Duodenal mucosa (tissue), 2 donors: ENCODE measurements at regions not wholly inside any gene's neighbourhood (a gene's known extent, or its start where the extent isn't known, plus 50 kb on each side); places are given as distances from the start of the nearest gene placed in this dataset.

ENCODE experiments used
- H3K27ac ChIP-seq: one replicate; pipeline ENCODE4 v1.7.0; 2013; ENCODE audit warnings: low read depth, low read length
- H3K27me3 ChIP-seq, 2 donors: one replicate each; pipeline ENCODE4 v1.7.0; 2013; ENCODE audit warnings: low read length in 2 of 2, control low read depth in 1 of 2; ENCODE audit not compliant: insufficient read depth in 2 of 2, control insufficient read depth in 1 of 2
- H3K36me3 ChIP-seq, 2 donors: one replicate each; pipeline ENCODE4 v1.7.0; 2013; ENCODE audit warnings: low read length in 2 of 2, control low read depth in 1 of 2; ENCODE audit not compliant: insufficient read depth in 2 of 2, control insufficient read depth in 1 of 2
- H3K4me1 ChIP-seq, 2 donors: one replicate each; pipeline ENCODE4 v1.7.0; 2013; ENCODE audit warnings: low read length in 2 of 2, control low read depth in 1 of 2; ENCODE audit not compliant: insufficient read depth in 2 of 2, control insufficient read depth in 1 of 2
- H3K4me3 ChIP-seq, 2 donors: one replicate each; pipeline ENCODE4 v1.7.0; 2013; ENCODE audit warnings: low read length in 2 of 2, low read depth in 1 of 2
- H3K9ac ChIP-seq, 2 donors: one replicate each; pipeline ENCODE4 v1.7.0; 2013; ENCODE audit warnings: low read length in 2 of 2, low read depth in 1 of 2
- H3K9me3 ChIP-seq, 2 donors: one replicate each; pipeline ENCODE4 v1.7.0; 2013; ENCODE audit warnings: low read length in 2 of 2, control low read depth in 1 of 2; ENCODE audit not compliant: control insufficient read depth in 1 of 2

DNA sequence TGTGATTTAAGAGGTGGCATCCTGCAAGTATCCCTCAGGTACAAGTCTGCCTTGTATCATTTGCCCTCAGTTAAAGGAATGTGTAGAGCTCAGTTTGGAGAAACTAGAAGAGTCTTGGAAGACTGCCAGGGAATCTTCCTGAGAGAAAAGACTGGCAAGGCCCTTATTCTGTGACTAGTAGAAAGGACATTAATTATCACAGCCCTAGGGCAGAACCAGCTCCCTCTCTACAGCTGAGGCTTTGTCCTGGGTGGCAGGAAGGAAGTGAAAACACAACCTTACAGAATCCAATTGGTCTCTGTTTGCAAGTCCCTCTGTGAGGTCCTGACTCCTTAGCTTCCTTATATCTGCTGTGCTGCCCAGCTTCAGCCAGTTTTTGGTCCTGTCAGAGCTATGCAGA lies 385.9 kb upstream of the CYRIA start:
- Histone ChIP-seq H3K9me3 (no peaks in the 10 kb centered on the region), H3K36me3 (no peaks in the 10 kb centered on the region), H3K27ac (no peak overlapping the region), H3K9ac (no peak overlapping the region), H3K27me3 (no peaks in the 10 kb centered on the region), H3K4me1 (no peaks in the 10 kb centered on the region), H3K4me3 (no peak overlapping the region)

GRCh38 chr2:17043173-17043572 lies 377.5 kb upstream of the CYRIA start:
- no peak overlapping the region for H3K4me3 ChIP-seq

DNA sequence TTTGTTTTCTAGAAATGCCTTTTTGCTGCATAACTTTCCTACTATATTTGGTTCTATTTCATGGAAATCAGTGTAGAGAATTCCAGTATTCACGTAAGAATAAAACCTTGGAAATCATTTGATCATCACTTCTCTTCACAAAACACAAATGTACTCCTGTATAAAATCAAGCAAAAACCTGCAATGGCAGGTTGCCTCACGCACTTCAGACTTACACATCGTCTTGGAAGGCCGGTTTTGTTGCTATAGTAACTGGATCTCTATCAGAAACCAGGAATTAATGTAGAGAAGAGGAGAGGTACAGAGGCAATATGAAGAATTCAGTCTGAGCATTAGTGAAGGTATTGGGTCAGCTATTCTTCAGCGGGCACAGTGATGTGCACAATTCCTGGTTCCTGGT lies 370.7 kb upstream of the CYRIA start:
- H3K27me3 ChIP-seq = no peaks in the 10 kb centered on the region
- no peaks in the 10 kb centered on the region for H3K4me1 ChIP-seq
- H3K9me3 ChIP-seq = no peaks in the 10 kb centered on the region

More at GRCh38 chr2:17043173-17043572, 377.5 kb upstream of the CYRIA start:
- H3K36me3 ChIP-seq = no peaks in the 10 kb centered on the region
- no peaks in the 10 kb centered on the region for H3K27me3 ChIP-seq
- no peak overlapping the region for H3K27ac ChIP-seq
- H3K9ac ChIP-seq = no peak overlapping the region
- no peaks in the 10 kb centered on the region for H3K4me1 ChIP-seq
- no peaks in the 10 kb centered on the region for H3K9me3 ChIP-seq

GRCh38 chr2:17035010-17035409 lies 369.4 kb upstream of the CYRIA start:
- H3K4me3 ChIP-seq = no peak overlapping the region
- H3K36me3 ChIP-seq = no peaks in the 10 kb centered on the region
- H3K9me3 ChIP-seq = no peaks in the 10 kb centered on the region
- H3K27ac ChIP-seq = no peak overlapping the region
- no peaks in the 10 kb centered on the region for H3K4me1 ChIP-seq
- no peaks in the 10 kb centered on the region for H3K27me3 ChIP-seq
- no peak overlapping the region for H3K9ac ChIP-seq

More for the DNA sequence above, 370.7 kb upstream of the CYRIA start:
- H3K4me3 ChIP-seq = no peak overlapping the region
- no peaks in the 10 kb centered on the region for H3K36me3 ChIP-seq
- no peak overlapping the region for H3K27ac ChIP-seq
- no peak overlapping the region for H3K9ac ChIP-seq

GRCh38 chr2:17030047-17030446 lies 364.4 kb upstream of the CYRIA start:
- Histone ChIP-seq H3K4me1 (no peaks in the 10 kb centered on the region), H3K4me3 (no peak overlapping the region), H3K27ac (no peak overlapping the region), H3K36me3 (no peaks in the 10 kb centered on the region), H3K9ac (no peak overlapping the region), H3K9me3 (no peaks in the 10 kb centered on the region), H3K27me3 (no peaks in the 10 kb centered on the region)

GRCh38 chr2:17012297-17012696 lies 346.7 kb upstream of the CYRIA start:
- no peaks in the 10 kb centered on the region for H3K36me3 ChIP-seq
- H3K4me1 ChIP-seq = no peaks in the 10 kb centered on the region
- no peaks in the 10 kb centered on the region for H3K27me3 ChIP-seq
- no peak overlapping the region for H3K4me3 ChIP-seq
- H3K27ac ChIP-seq = no peak overlapping the region
- H3K9me3 ChIP-seq = no peaks in the 10 kb centered on the region
- no peak overlapping the region for H3K9ac ChIP-seq

DNA sequence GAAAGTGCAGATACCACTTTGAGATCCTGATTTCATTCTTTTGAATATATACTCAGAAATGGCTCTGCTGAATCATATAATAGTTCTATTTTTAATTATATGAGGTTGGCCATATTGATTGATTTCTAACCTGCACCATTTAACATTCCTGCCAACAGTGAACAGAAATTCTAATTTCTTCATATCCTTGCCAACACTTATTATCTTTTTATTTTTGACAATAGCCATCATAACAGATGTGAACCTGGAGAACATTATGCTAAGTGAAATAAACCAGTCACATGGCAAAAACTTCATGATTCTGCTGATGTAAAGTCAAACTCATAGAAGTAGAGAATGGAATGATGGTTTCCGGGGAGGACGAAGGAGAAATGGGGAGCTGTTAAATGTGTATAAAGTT lies 344.5 kb upstream of the CYRIA start:
- H3K36me3 ChIP-seq = no peaks in the 10 kb centered on the region
- no peak overlapping the region for H3K27ac ChIP-seq
- no peak overlapping the region for H3K4me3 ChIP-seq
- H3K9me3 ChIP-seq = no peaks in the 10 kb centered on the region
- H3K27me3 ChIP-seq = no peaks in the 10 kb centered on the region
- no peaks in the 10 kb centered on the region for H3K4me1 ChIP-seq
- no peak overlapping the region for H3K9ac ChIP-seq

DNA sequence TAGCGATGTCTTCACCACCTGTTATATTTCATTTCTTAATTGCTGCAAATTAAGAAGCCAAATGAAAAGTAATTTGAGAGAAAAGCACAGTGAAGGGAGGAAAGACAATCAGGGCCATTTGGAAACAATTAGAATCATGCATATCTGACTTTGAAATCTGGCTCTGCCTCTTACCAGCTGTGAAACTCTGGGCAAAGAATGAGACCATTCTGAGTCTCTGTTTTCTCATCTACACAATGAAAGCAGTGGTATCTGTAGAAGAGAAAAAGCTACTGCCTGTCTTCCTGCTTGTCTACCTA lies 334.5 kb upstream of the CYRIA start:
- Histone ChIP-seq H3K27me3 (no peaks in the 10 kb centered on the region), H3K27ac (no peak overlapping the region), H3K4me1 (no peaks in the 10 kb centered on the region), H3K4me3 (no peak overlapping the region), H3K9ac (no peak overlapping the region), H3K36me3 (no peaks in the 10 kb centered on the region), H3K9me3 (no peaks in the 10 kb centered on the region)

- Histone ChIP-seq H3K4me3 (no peak overlapping the region), H3K27me3 (no peaks in the 10 kb centered on the region), H3K9me3 (no peaks in the 10 kb centered on the region), H3K4me1 (no peaks in the 10 kb centered on the region), H3K36me3 (no peaks in the 10 kb centered on the region), H3K27ac (no peak overlapping the region), H3K9ac (no peak overlapping the region)
Observed at GRCh38 chr2:16999347-17000183, 333.9 kb upstream of the CYRIA start.

DNA sequence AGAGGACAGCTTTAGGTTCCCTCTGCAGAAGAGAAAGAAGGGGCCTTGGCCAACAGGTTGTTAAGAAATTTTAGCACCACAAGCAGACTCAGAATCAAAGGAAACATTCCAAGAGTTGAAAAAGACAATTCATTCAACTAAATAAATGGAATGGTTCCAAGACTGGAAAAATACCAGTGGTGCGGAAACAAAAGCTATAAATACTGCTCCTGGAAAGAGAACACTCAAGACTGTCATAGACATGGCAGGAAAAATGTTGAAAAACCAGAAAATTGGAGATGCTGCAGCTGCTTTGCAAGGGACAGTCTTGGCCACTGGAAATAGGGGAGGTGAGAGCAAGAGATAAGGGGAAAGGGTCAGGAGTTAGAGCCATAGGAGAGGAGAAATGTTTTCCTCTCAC lies 312.7 kb upstream of the CYRIA start:
- Histone ChIP-seq H3K4me1 (no peaks in the 10 kb centered on the region), H3K36me3 (no peaks in the 10 kb centered on the region), H3K9me3 (peaks cover 0 to 2% of the 10 kb centered on the region in 2 donors), H3K9ac (no peak overlapping the region), H3K4me3 (no peak overlapping the region), H3K27me3 (no peaks in the 10 kb centered on the region), H3K27ac (no peak overlapping the region)
